Heart left ventricle (tissue), 13 donors: ENCODE measurements at regions not wholly inside any gene's neighbourhood (a gene's known extent, or its start where the extent isn't known, plus 50 kb on each side); places are given as distances from the start of the nearest gene placed in this dataset.
"Not testable (repeated sequence)": the region's sequence is repeated elsewhere in the genome, so short reads cannot be mapped to it uniquely, and the experiment has no call there.

ENCODE experiments used
- POLR2A ChIP-seq, 2 donors: fragments of 450-650 bp; IDR thresholded peaks; one replicate each; pipeline ENCODE4 v1.6.1; 2017; ENCODE audit warnings: antibody characterized with exemption in 2 of 2, mild to moderate bottlenecking in 2 of 2, moderate library complexity in 2 of 2
- TF ChIP-seq, protein P1 (sequence below), 12 donors: fragments of 200-600 bp; sonication (generic) in 4 of 12; IDR thresholded peaks; one replicate each; pipeline versions ENCODE4 v1.5.0 to v1.8.0; 2018 to 2022; ENCODE audit warnings: antibody characterized with exemption in 12 of 12, mild to moderate bottlenecking in 5 of 12
- donor health status: ischemic (EF 13 %, LVEDD 7.1; RV severe dilation, severe dysfunction).
- donor health status: DM: no; HTN: yes; CAD: no.
- donor health status: DM: no; HTN: no; CAD: no.
- donor health status: ischemic (EF 25% LVEDD 6.9; RV normal size, moderate dysfunction).
- donor health status: ischemic (EF 25% LVEDD 5.7; RV mildly dilated, moderate dysfunction).
- donor health status: ischemic (EF 35%, LVEDD 5.7; RV mildly dilated, moderate dysfunction).
- donor health status: nonischemic (EF 11% LVEDD 7.7; RV severe dilation, severe dysfunction).
- donor health status: DM: yes; HTN: yes; CAD: no.
- donor health status: PGD.
- donor health status: ischemic (EF 29% LVEDD 5.4; RV normal size, mild dysfunction).
- donor health status: nonischemic (EF 23%, LVEDD 6.1; RV moderate dilation, normal function).

DNA sequence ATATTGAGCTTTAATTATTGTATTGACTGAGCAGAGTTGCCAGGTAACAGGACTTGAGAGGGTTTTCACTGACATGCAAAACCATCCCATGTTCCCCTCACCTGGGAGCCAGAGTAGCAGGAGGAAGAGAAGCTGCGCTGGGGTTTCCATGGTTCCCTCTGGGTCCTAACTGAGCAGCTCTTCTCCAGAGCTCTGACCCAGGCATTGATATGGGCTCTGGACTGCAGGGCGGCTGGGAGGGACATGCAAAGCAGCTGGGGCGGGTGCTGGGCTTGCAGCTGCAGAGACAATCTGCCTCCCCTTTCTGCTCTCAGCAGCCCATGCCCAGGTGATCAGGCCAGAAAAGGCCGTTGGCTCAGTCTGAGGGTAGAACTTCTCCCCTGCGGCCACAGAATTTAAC, 451.5 kb downstream of the RPIA start:
- TF ChIP-seq, protein P1, sequence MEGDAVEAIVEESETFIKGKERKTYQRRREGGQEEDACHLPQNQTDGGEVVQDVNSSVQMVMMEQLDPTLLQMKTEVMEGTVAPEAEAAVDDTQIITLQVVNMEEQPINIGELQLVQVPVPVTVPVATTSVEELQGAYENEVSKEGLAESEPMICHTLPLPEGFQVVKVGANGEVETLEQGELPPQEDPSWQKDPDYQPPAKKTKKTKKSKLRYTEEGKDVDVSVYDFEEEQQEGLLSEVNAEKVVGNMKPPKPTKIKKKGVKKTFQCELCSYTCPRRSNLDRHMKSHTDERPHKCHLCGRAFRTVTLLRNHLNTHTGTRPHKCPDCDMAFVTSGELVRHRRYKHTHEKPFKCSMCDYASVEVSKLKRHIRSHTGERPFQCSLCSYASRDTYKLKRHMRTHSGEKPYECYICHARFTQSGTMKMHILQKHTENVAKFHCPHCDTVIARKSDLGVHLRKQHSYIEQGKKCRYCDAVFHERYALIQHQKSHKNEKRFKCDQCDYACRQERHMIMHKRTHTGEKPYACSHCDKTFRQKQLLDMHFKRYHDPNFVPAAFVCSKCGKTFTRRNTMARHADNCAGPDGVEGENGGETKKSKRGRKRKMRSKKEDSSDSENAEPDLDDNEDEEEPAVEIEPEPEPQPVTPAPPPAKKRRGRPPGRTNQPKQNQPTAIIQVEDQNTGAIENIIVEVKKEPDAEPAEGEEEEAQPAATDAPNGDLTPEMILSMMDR (IDR thresholded peaks at IDR 0.05): not testable (repeated sequence)
- TF ChIP-seq POLR2A (IDR thresholded peaks at IDR 0.05): not testable (repeated sequence)
